ENCODE measurements at regions not wholly inside any gene's neighbourhood (a gene's known extent, or its start where the extent isn't known, plus 50 kb on each side); places are given as distances from the start of the nearest gene placed in this dataset.

- Histone ChIP-seq H3K4ac (ENCODE audit: low read depth, low read length) (no peak overlapping the region), H2BK120ac (ENCODE audit: insufficient read depth, low read length, poor library complexity) (no peak overlapping the region), H3K36me3 (ENCODE audit: control insufficient read depth in 1 of 2, insufficient read depth in 2 of 2, low read length in 2 of 2) (no peaks in the 10 kb centered on the region), H3K79me2 (ENCODE audit: control insufficient read depth, insufficient read depth, low read length, poor library complexity) (no peaks in the 10 kb centered on the region), H3K14ac (ENCODE audit: low read length) (no peak overlapping the region), H3K4me2 (ENCODE audit: low read length) (no peak overlapping the region), H4K8ac (ENCODE audit: low read depth, low read length) (no peak overlapping the region), H2BK5ac (ENCODE audit: low read depth, low read length, poor library complexity) (no peak overlapping the region), H2AFZ (ENCODE audit: insufficient read depth, low read length, poor library complexity) (no peak overlapping the region), H3K4me3 (ENCODE audit: low read depth, low read length) (no peak overlapping the region), H3K79me1 (ENCODE audit: low read length) (no peaks in the 10 kb centered on the region), H3K9me3 (ENCODE audit: insufficient read depth, low read depth, low read length) (peaks cover 28% of the 10 kb centered on the region), H3K9ac (ENCODE audit: low read length) (no peak overlapping the region), H3K18ac (ENCODE audit: low read length) (no peak overlapping the region), H4K12ac (ENCODE audit: low read depth, low read length) (no peak overlapping the region), H4K91ac (ENCODE audit: low read depth, low read length) (no peak overlapping the region), H2BK12ac (ENCODE audit: low read length) (no peak overlapping the region), H3K23ac (ENCODE audit: low read length) (no peak overlapping the region), H3K27ac (ENCODE audit: low read depth, low read length) (no peak overlapping the region), H2AK5ac (ENCODE audit: low read length) (no peak overlapping the region), H3K4me1 (ENCODE audit: control insufficient read depth in 1 of 2, insufficient read depth in 2 of 2, low read length in 2 of 2) (no peaks in the 10 kb centered on the region), H3K27me3 (ENCODE audit: insufficient read depth, low read length) (no peaks in the 10 kb centered on the region)
- no peak for DNase-seq
- WGBS (ENCODE audit: extremely low coverage, insufficient coverage, insufficient read length): no CpG with 5 or more reads among the region's 8 CpGs
Observed at GRCh38 chr4:1473718-1474117, 67.5 kb upstream of the NKX1-1 start.

DNA sequence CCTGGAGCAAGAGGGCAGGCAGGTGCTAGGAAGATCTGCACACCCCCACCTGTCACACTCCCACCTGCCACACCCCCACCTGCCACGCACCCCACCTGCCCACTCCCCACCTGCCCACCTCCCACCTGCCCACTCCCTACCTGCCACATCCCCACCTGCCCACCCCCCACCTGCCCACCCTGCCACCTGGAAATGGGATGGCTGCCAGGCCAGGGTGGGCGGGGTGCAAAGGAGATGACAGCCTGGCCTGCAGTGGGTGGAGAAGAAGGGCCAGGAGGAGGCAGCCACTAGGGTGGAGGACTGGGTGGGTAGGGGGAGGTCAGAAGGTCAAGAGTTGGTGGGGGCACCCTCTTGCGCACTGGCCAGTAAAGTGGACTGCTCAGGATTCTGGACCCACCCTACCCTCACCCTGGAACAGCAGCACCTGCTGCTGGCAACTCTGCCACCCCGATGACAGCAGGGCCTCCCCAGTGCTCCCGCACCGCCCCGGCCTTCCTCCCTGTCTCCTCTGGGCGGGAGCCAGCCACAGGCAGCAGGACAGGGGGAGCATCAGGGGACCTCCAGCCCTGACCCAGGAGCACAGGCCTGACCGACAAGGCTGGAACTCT is 66.8 kb upstream of the NKX1-1 start:
- H3K14ac ChIP-seq (ENCODE audit: low read length): no peak overlapping the region
- no peak overlapping the region for H2BK5ac ChIP-seq (ENCODE audit: low read depth, low read length, poor library complexity)
- no CpG with 5 or more reads among the region's 9 CpGs for WGBS (ENCODE audit: extremely low coverage, insufficient coverage, insufficient read length)
- H3K4me3 ChIP-seq (ENCODE audit: low read depth, low read length): no peak overlapping the region
- H2BK120ac ChIP-seq (ENCODE audit: insufficient read depth, low read length, poor library complexity): no peak overlapping the region
- no peak overlapping the region for H3K27ac ChIP-seq (ENCODE audit: low read depth, low read length)
- H3K79me1 ChIP-seq (ENCODE audit: low read length): no peaks in the 10 kb centered on the region
- no peaks in the 10 kb centered on the region for H3K36me3 ChIP-seq (ENCODE audit: control insufficient read depth in 1 of 2, insufficient read depth in 2 of 2, low read length in 2 of 2)
- no peaks in the 10 kb centered on the region for H3K4me1 ChIP-seq (ENCODE audit: control insufficient read depth in 1 of 2, insufficient read depth in 2 of 2, low read length in 2 of 2)
- H2AFZ ChIP-seq (ENCODE audit: insufficient read depth, low read length, poor library complexity): no peak overlapping the region
- no peak overlapping the region for H3K9ac ChIP-seq (ENCODE audit: low read length)
- no peak overlapping the region for H3K23ac ChIP-seq (ENCODE audit: low read length)
- DNase-seq: no peak
- no peak overlapping the region for H2BK12ac ChIP-seq (ENCODE audit: low read length)
- no peak overlapping the region for H4K8ac ChIP-seq (ENCODE audit: low read depth, low read length)
- H2AK5ac ChIP-seq (ENCODE audit: low read length): no peak overlapping the region
- no peaks in the 10 kb centered on the region for H3K79me2 ChIP-seq (ENCODE audit: control insufficient read depth, insufficient read depth, low read length, poor library complexity)
- no peaks in the 10 kb centered on the region for H3K27me3 ChIP-seq (ENCODE audit: insufficient read depth, low read length)
- peaks cover 31% of the 10 kb centered on the region for H3K9me3 ChIP-seq (ENCODE audit: insufficient read depth, low read depth, low read length)
- no peak overlapping the region for H4K12ac ChIP-seq (ENCODE audit: low read depth, low read length)
- H4K91ac ChIP-seq (ENCODE audit: low read depth, low read length): no peak overlapping the region
- H3K4ac ChIP-seq (ENCODE audit: low read depth, low read length): no peak overlapping the region
- no peak overlapping the region for H3K4me2 ChIP-seq (ENCODE audit: low read length)
- H3K18ac ChIP-seq (ENCODE audit: low read length): no peak overlapping the region

GRCh38 chr4:1472148-1472797 is 66.0 kb upstream of the NKX1-1 start:
- Histone ChIP-seq H3K79me2 (ENCODE audit: control insufficient read depth, insufficient read depth, low read length, poor library complexity) (no peaks in the 10 kb centered on the region), H3K27me3 (ENCODE audit: insufficient read depth, low read length) (no peaks in the 10 kb centered on the region), H2BK120ac (ENCODE audit: insufficient read depth, low read length, poor library complexity) (no peak overlapping the region), H3K9ac (ENCODE audit: low read length) (no peak overlapping the region), H3K9me3 (ENCODE audit: insufficient read depth, low read depth, low read length) (peaks cover 35% of the 10 kb centered on the region), H3K27ac (ENCODE audit: low read depth, low read length) (no peak overlapping the region), H2BK12ac (ENCODE audit: low read length) (no peak overlapping the region), H3K79me1 (ENCODE audit: low read length) (no peaks in the 10 kb centered on the region), H4K91ac (ENCODE audit: low read depth, low read length) (no peak overlapping the region), H3K4ac (ENCODE audit: low read depth, low read length) (no peak overlapping the region), H3K23ac (ENCODE audit: low read length) (no peak overlapping the region), H2BK5ac (ENCODE audit: low read depth, low read length, poor library complexity) (no peak overlapping the region), H3K36me3 (ENCODE audit: control insufficient read depth in 1 of 2, insufficient read depth in 2 of 2, low read length in 2 of 2) (no peaks in the 10 kb centered on the region), H3K14ac (ENCODE audit: low read length) (no peak overlapping the region), H3K4me1 (ENCODE audit: control insufficient read depth in 1 of 2, insufficient read depth in 2 of 2, low read length in 2 of 2) (no peaks in the 10 kb centered on the region), H4K8ac (ENCODE audit: low read depth, low read length) (no peak overlapping the region), H3K4me2 (ENCODE audit: low read length) (no peak overlapping the region), H2AK5ac (ENCODE audit: low read length) (no peak overlapping the region), H3K4me3 (ENCODE audit: low read depth, low read length) (no peak overlapping the region), H3K18ac (ENCODE audit: low read length) (no peak overlapping the region), H4K12ac (ENCODE audit: low read depth, low read length) (no peak overlapping the region), H2AFZ (ENCODE audit: insufficient read depth, low read length, poor library complexity) (no peak overlapping the region)
- no peak for DNase-seq
- no CpG with 5 or more reads among the region's 58 CpGs for WGBS (ENCODE audit: extremely low coverage, insufficient coverage, insufficient read length)

- Histone ChIP-seq H3K4ac (ENCODE audit: low read depth, low read length) (no peak overlapping the region), H2BK120ac (ENCODE audit: insufficient read depth, low read length, poor library complexity) (no peak overlapping the region), H2BK12ac (ENCODE audit: low read length) (no peak overlapping the region), H3K18ac (ENCODE audit: low read length) (no peak overlapping the region), H4K12ac (ENCODE audit: low read depth, low read length) (no peak overlapping the region), H2AFZ (ENCODE audit: insufficient read depth, low read length, poor library complexity) (no peak overlapping the region), H3K4me2 (ENCODE audit: low read length) (no peak overlapping the region), H2AK5ac (ENCODE audit: low read length) (no peak overlapping the region), H4K8ac (ENCODE audit: low read depth, low read length) (no peak overlapping the region), H3K23ac (ENCODE audit: low read length) (no peak overlapping the region), H3K27ac (ENCODE audit: low read depth, low read length) (no peak overlapping the region), H3K79me1 (ENCODE audit: low read length) (no peaks in the 10 kb centered on the region), H2BK5ac (ENCODE audit: low read depth, low read length, poor library complexity) (no peak overlapping the region), H3K36me3 (ENCODE audit: control insufficient read depth in 1 of 2, insufficient read depth in 2 of 2, low read length in 2 of 2) (no peaks in the 10 kb centered on the region), H3K27me3 (ENCODE audit: insufficient read depth, low read length) (no peaks in the 10 kb centered on the region), H3K4me3 (ENCODE audit: low read depth, low read length) (no peak overlapping the region), H3K4me1 (ENCODE audit: control insufficient read depth in 1 of 2, insufficient read depth in 2 of 2, low read length in 2 of 2) (no peaks in the 10 kb centered on the region), H4K91ac (ENCODE audit: low read depth, low read length) (no peak overlapping the region), H3K14ac (ENCODE audit: low read length) (no peak overlapping the region), H3K79me2 (ENCODE audit: control insufficient read depth, insufficient read depth, low read length, poor library complexity) (no peaks in the 10 kb centered on the region), H3K9ac (ENCODE audit: low read length) (no peak overlapping the region), H3K9me3 (ENCODE audit: insufficient read depth, low read depth, low read length) (peaks cover 29% of the 10 kb centered on the region)
- no peak for DNase-seq
- WGBS (ENCODE audit: extremely low coverage, insufficient coverage, insufficient read length): no CpG with 5 or more reads among the region's 55 CpGs
Observed at GRCh38 chr4:1471443-1472147, 65.4 kb upstream of the NKX1-1 start.
